ENCODE measurements at regions not wholly inside any gene's neighbourhood (a gene's known extent, or its start where the extent isn't known, plus 50 kb on each side); places are given as distances from the start of the nearest gene placed in this dataset.

GRCh38 chr13:85543144-85543543 is 256.1 kb downstream of the SLITRK6 start:
- DNase-seq (ENCODE audit: low read depth, low spot score) = no peak

- no peak for DNase-seq (ENCODE audit: low read depth, low spot score)
These were observed 257.7 kb downstream of the SLITRK6 start for GRCh38 chr13:85541476-85541875.

- DNase-seq (ENCODE audit: low read depth, low spot score) = no peak
These were observed 260.3 kb downstream of the SLITRK6 start for GRCh38 chr13:85538957-85539356.

GRCh38 chr13:85537601-85538000 is 261.6 kb downstream of the SLITRK6 start:
- no peak for DNase-seq (ENCODE audit: low read depth, low spot score)

- no peak for DNase-seq (ENCODE audit: low read depth, low spot score)
These were observed 262.5 kb downstream of the SLITRK6 start for GRCh38 chr13:85536706-85537105.

GRCh38 chr13:85535316-85536084 is 263.7 kb downstream of the SLITRK6 start:
- no peak for DNase-seq (ENCODE audit: low read depth, low spot score)

GRCh38 chr13:85533911-85534310 is 265.3 kb downstream of the SLITRK6 start:
- no peak for DNase-seq (ENCODE audit: low read depth, low spot score)

GRCh38 chr13:85529218-85529594 is 270.0 kb downstream of the SLITRK6 start:
- no peak for DNase-seq (ENCODE audit: low read depth, low spot score)

GRCh38 chr13:85528491-85529217 is 270.6 kb downstream of the SLITRK6 start:
- DNase-seq (ENCODE audit: low read depth, low spot score) = no peak

- DNase-seq (ENCODE audit: low read depth, low spot score) = no peak
These were observed 271.9 kb downstream of the SLITRK6 start for GRCh38 chr13:85527316-85527715.

- DNase-seq (ENCODE audit: low read depth, low spot score) = no peak
These were observed 273.8 kb downstream of the SLITRK6 start for GRCh38 chr13:85525411-85525810.

- DNase-seq (ENCODE audit: low read depth, low spot score) = no peak
These were observed 277.6 kb downstream of the SLITRK6 start for GRCh38 chr13:85521657-85522056.

- no peak for DNase-seq (ENCODE audit: low read depth, low spot score)
These were observed 278.8 kb downstream of the SLITRK6 start for GRCh38 chr13:85520445-85520844.

GRCh38 chr13:85519363-85519762 is 279.9 kb downstream of the SLITRK6 start:
- no peak for DNase-seq (ENCODE audit: low read depth, low spot score)

GRCh38 chr13:85512421-85512820 is 286.8 kb downstream of the SLITRK6 start:
- no peak for DNase-seq (ENCODE audit: low read depth, low spot score)

GRCh38 chr13:85509512-85509911 is 289.7 kb downstream of the SLITRK6 start:
- DNase-seq (ENCODE audit: low read depth, low spot score) = no peak

GRCh38 chr13:85508683-85509329 is 290.4 kb downstream of the SLITRK6 start:
- no peak for DNase-seq (ENCODE audit: low read depth, low spot score)

GRCh38 chr13:85503797-85504196 is 295.4 kb downstream of the SLITRK6 start:
- no peak for DNase-seq (ENCODE audit: low read depth, low spot score)

- no peak for DNase-seq (ENCODE audit: low read depth, low spot score)
These were observed 297.6 kb downstream of the SLITRK6 start for GRCh38 chr13:85501616-85502015.

GRCh38 chr13:85500696-85501256 is 298.4 kb downstream of the SLITRK6 start:
- no peak for DNase-seq (ENCODE audit: low read depth, low spot score)

GRCh38 chr13:85498774-85499173 is 300.4 kb downstream of the SLITRK6 start:
- no peak for DNase-seq (ENCODE audit: low read depth, low spot score)

- DNase-seq (ENCODE audit: low read depth, low spot score) = no peak
These were observed 301.6 kb downstream of the SLITRK6 start for GRCh38 chr13:85497652-85498051.

All from iPS DF 19.7 (cell line).